Ovary (tissue), 3 donors: ENCODE measurements at regions not wholly inside any gene's neighbourhood (a gene's known extent, or its start where the extent isn't known, plus 50 kb on each side); places are given as distances from the start of the nearest gene placed in this dataset.

Experiments
- CTCF ChIP-seq, 3 donors: fragments of 450-650 bp in 2 of 3; fragments of 200-600 bp in 1 of 3; IDR thresholded peaks; one replicate each; pipeline versions ENCODE4 v1.5.1 to v1.8.0; 2016 to 2022; ENCODE audit warnings: antibody characterized with exemption in 3 of 3, mild to moderate bottlenecking in 1 of 3
- POLR2A ChIP-seq: fragments of 450-650 bp; IDR thresholded peaks from one replicate; pipeline ENCODE4 v1.6.1; 2017; ENCODE audit warnings: antibody characterized with exemption, mild to moderate bottlenecking, moderate library complexity
- donor health status: DM: no; HTN: no; CAD: no.

GRCh38 chr11:24056051-24056450, 440.8 kb upstream of the LUZP2 start:
- no peak for TF ChIP-seq CTCF (IDR thresholded peaks at IDR 0.05)
- no peak for TF ChIP-seq POLR2A
